ENCODE measurements at regions not wholly inside any gene's neighbourhood (a gene's known extent, or its start where the extent isn't known, plus 50 kb on each side); places are given as distances from the start of the nearest gene placed in this dataset.

DNA sequence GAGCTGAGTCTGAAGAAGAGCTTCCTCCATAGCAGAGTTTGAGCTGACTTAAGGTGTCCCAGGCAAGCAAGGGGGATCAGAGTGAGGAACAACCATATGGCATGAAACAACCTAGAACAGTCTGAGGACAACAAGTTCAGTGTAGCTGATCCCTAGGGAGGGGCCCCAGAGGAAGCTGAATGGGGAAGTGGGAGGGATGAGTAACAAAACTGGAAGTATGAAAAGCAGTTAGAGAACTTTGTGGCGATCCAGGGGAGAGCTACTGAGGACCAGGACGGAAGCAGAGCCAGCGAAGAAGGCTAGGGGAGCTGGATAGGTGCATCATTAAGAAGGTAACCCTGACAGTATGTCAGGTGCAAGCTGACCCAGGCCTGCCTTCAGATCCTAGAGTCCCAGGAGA, 580.8 kb downstream of the BNC2 start:
- Histone ChIP-seq H3K27ac (ENCODE audit: insufficient read length, low read depth, low read length) (no peak overlapping the region), H2BK5ac (ENCODE audit: insufficient read length, low read length) (no peak overlapping the region)
- TF ChIP-seq, protein P1, sequence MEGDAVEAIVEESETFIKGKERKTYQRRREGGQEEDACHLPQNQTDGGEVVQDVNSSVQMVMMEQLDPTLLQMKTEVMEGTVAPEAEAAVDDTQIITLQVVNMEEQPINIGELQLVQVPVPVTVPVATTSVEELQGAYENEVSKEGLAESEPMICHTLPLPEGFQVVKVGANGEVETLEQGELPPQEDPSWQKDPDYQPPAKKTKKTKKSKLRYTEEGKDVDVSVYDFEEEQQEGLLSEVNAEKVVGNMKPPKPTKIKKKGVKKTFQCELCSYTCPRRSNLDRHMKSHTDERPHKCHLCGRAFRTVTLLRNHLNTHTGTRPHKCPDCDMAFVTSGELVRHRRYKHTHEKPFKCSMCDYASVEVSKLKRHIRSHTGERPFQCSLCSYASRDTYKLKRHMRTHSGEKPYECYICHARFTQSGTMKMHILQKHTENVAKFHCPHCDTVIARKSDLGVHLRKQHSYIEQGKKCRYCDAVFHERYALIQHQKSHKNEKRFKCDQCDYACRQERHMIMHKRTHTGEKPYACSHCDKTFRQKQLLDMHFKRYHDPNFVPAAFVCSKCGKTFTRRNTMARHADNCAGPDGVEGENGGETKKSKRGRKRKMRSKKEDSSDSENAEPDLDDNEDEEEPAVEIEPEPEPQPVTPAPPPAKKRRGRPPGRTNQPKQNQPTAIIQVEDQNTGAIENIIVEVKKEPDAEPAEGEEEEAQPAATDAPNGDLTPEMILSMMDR (conservative IDR thresholded peaks at IDR 0.05), result no peak

More for the DNA sequence above, 580.8 kb downstream of the BNC2 start:
- Histone ChIP-seq H3K23ac (ENCODE audit: insufficient read length, low read depth, low read length) (no peak overlapping the region), H3K9ac (ENCODE audit: extremely low read depth, insufficient read length, low read length) (no peak overlapping the region), H2AK5ac (ENCODE audit: insufficient read length, low read length) (no peak overlapping the region), H3K79me2 (ENCODE audit: insufficient read depth, low read length) (no peaks in the 10 kb centered on the region), H4K8ac (replicated peaks; ENCODE audit: insufficient read length, low read depth, low read length) (no peak overlapping the region), H3T11ph (ENCODE audit: low read length) (no peak overlapping the region), H4K91ac (ENCODE audit: insufficient read length, low read depth, low read length) (no peak overlapping the region), H2BK15ac (ENCODE audit: low read depth, low read length) (no peak overlapping the region), H2AFZ (ENCODE audit: low read length) (no peak overlapping the region), H3K23me2 (ENCODE audit: insufficient read length, low read depth, low read length, poor library complexity, severe bottlenecking) (no peaks in the 10 kb centered on the region), H4K5ac (ENCODE audit: insufficient read length, low read depth, low read length) (no peak overlapping the region), H4K20me1 (ENCODE audit: control insufficient read depth, insufficient read depth, insufficient read length) (no peaks in the 10 kb centered on the region), H3K56ac (ENCODE audit: insufficient read length, low read depth, low read length) (no peak overlapping the region), H3K4me1 (ENCODE audit: insufficient read depth, low read length) (no peaks in the 10 kb centered on the region), H2BK12ac (ENCODE audit: insufficient read length, low read depth, low read length) (no peak overlapping the region), H3K79me1 (ENCODE audit: insufficient read depth, low read depth, low read length, poor library complexity, severe bottlenecking) (no peaks in the 10 kb centered on the region), H3K4me2 (ENCODE audit: insufficient read depth, insufficient read length, low read length) (no peak overlapping the region), H3K9me3 (ENCODE audit: control insufficient read depth, low read depth, low read length) (no peaks in the 10 kb centered on the region), H3K27me3 (ENCODE audit: insufficient read depth, low read length) (no peaks in the 10 kb centered on the region), H3K14ac (ENCODE audit: insufficient read depth, low read length) (no peak overlapping the region), H3K4ac (ENCODE audit: low read depth, low read length) (no peak overlapping the region), H3K18ac (ENCODE audit: insufficient read length, low read depth, low read length) (no peak overlapping the region), H2BK120ac (ENCODE audit: low read depth, low read length, poor library complexity, severe bottlenecking) (no peak overlapping the region), H2BK20ac (ENCODE audit: low read depth, low read length, poor library complexity, severe bottlenecking) (no peak overlapping the region)
- peaks cover 5 to 7% of the 10 kb centered on the region in 2 experiments for H3K4me1 Mint-ChIP-seq
- peak; percentile 5 for DNase-seq
- WGBS (ENCODE audit: extremely low coverage, insufficient read length, low lambda C conversion rate), result no CpG with 5 or more reads among the region's 3 CpGs
- H3K4me3 Mint-ChIP-seq, result no peak overlapping the region
- no peaks in the 10 kb centered on the region; the same call in 1 of the 2 replicates for H3K27me3 Mint-ChIP-seq (ENCODE audit: low read depth)
- no peak overlapping the region for H3K27ac Mint-ChIP-seq
- peaks cover 0 to 5% (median 0%) of the 10 kb centered on the region in 3 experiments; a peak in 2 of 7 replicates for H3K36me3 Mint-ChIP-seq (ENCODE audit: insufficient read depth in 1 of 3, low read depth in 3 of 3)
- peaks cover 2 to 4% of the 10 kb centered on the region in 2 experiments; a peak in 3 of 5 replicates for H3K9me3 Mint-ChIP-seq
